H1 (cell line): ENCODE measurements at regions not wholly inside any gene's neighbourhood (a gene's known extent, or its start where the extent isn't known, plus 50 kb on each side); places are given as distances from the start of the nearest gene placed in this dataset.

Experiments
- GTF2F1 ChIP-seq: IDR thresholded peaks from 2 replicates; pipeline ENCODE4 v1.6.1; 2012; ENCODE audit warnings: low read depth, low read length, improper control_type of control experiment, borderline replicate concordance
- JUN ChIP-seq: IDR thresholded peaks from 2 replicates; pipeline ENCODE4 v1.6.1; 2011; ENCODE audit warnings: low read depth, mild to moderate bottlenecking, improper control_type of control experiment, low read length

GRCh38 chr5:116865651-116866050, 291.0 kb upstream of the SEMA6A start (continued):
- TF ChIP-seq JUN (no peak), GTF2F1 (no peak)
